GM19351 (cell line): ENCODE measurements at regions not wholly inside any gene's neighbourhood (a gene's known extent, or its start where the extent isn't known, plus 50 kb on each side); places are given as distances from the start of the nearest gene placed in this dataset.

Source experiments
- ATAC-seq: cut with Tn5 transposase; IDR thresholded peaks from one replicate; pipeline ENCODE4 v1.9.1; 2021; ENCODE audit warnings: mild to moderate bottlenecking, moderate library complexity; ENCODE audit not compliant: unreplicated experiment

GRCh38 chr17:79427621-79428539 is 183.0 kb downstream of the RBFOX3 start:
- ATAC-seq: no peak

GRCh38 chr17:79425686-79426085 is 185.2 kb downstream of the RBFOX3 start:
- no peak for ATAC-seq

- ATAC-seq: no peak
Measured at GRCh38 chr17:79424471-79425185, 186.2 kb downstream of the RBFOX3 start.

- ATAC-seq: no peak
Measured at GRCh38 chr17:79423811-79424465, 186.9 kb downstream of the RBFOX3 start.

- no peak for ATAC-seq
Measured at GRCh38 chr17:79422236-79422635, 188.6 kb downstream of the RBFOX3 start.

- no peak for ATAC-seq
Measured at GRCh38 chr17:79420318-79421243, 190.3 kb downstream of the RBFOX3 start.

- ATAC-seq: no peak
Measured at GRCh38 chr17:79417476-79417988, 193.3 kb downstream of the RBFOX3 start.

GRCh38 chr17:79415909-79416308 is 194.9 kb downstream of the RBFOX3 start:
- ATAC-seq: no peak

- ATAC-seq: no peak
Measured at GRCh38 chr17:79415365-79415764, 195.5 kb downstream of the RBFOX3 start.

- ATAC-seq: no peak
Measured at GRCh38 chr17:79414793-79415211, 196.0 kb downstream of the RBFOX3 start.

GRCh38 chr17:79414063-79414792 is 196.6 kb downstream of the RBFOX3 start:
- no peak for ATAC-seq

GRCh38 chr17:79413611-79414010 is 197.2 kb downstream of the RBFOX3 start:
- no peak for ATAC-seq

GRCh38 chr17:79412886-79413390 is 197.9 kb downstream of the RBFOX3 start:
- no peak for ATAC-seq

- ATAC-seq: no peak
Measured at GRCh38 chr17:79412110-79412509, 198.7 kb downstream of the RBFOX3 start.

- no peak for ATAC-seq
Measured at GRCh38 chr17:79411419-79411818, 199.4 kb downstream of the RBFOX3 start.

GRCh38 chr17:79410681-79411080 is 200.2 kb downstream of the RBFOX3 start:
- no peak for ATAC-seq

GRCh38 chr17:79408251-79408650 is 202.6 kb downstream of the RBFOX3 start:
- ATAC-seq: no peak

- no peak for ATAC-seq
Measured at GRCh38 chr17:79407385-79407784, 203.5 kb downstream of the RBFOX3 start.

- ATAC-seq: no peak
Measured at GRCh38 chr17:79406316-79406715, 204.5 kb downstream of the RBFOX3 start.
